ENCODE measurements at regions not wholly inside any gene's neighbourhood (a gene's known extent, or its start where the extent isn't known, plus 50 kb on each side); places are given as distances from the start of the nearest gene placed in this dataset.
A peak's percentile ranks its signal among the peaks of the same experiment; 100 is the strongest.

DNA sequence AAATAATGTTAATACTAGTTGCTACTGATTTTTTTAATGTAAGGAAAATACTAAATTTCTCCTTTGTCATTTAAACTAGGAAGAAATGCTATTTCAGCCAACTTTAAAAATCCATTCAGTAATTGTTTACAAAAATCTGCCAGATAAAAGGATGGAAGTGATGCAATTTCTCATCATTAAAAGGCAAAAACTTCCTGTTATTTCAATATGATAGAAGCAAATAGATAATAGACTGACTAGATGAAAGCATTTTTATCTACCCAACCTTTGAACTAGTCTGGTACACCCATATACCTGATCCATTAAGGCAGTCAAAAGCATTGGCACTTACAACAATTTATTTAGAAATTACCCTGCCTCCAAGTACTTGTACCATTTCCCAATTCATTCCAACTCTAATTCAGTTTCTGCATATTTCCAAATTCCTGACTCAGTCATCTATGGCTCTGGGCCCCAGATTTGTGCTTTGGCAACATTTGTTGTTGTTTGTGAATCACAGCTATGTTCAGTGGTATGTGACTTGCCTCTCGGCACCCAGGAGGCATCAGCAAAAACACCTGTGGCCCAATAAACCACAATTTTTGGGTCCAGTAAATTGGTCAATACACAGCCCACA, 482.6 kb upstream of the SEMA3A start:
- no peak for DNase-seq (ENCODE audit: low spot score)

DNA sequence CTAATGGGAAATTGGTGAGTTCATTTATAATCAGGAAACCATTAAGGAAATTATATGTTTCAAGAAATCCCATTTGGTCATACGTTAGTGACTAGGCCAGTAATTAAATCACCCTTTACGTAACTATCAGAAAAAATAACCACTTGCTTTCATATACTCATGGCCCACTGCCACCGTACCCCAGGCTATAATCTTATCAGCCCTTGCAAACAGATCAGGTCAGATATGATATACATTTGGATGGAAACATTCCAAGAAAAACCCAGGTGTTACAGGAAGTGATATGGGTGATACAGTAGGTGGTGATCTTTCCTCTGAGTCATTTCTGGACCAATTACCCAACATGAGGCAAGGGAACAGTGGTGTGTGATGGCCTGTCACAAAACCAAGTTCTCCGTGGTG, 481.0 kb upstream of the SEMA3A start:
- DNase-seq (ENCODE audit: low spot score), result no peak

DNA sequence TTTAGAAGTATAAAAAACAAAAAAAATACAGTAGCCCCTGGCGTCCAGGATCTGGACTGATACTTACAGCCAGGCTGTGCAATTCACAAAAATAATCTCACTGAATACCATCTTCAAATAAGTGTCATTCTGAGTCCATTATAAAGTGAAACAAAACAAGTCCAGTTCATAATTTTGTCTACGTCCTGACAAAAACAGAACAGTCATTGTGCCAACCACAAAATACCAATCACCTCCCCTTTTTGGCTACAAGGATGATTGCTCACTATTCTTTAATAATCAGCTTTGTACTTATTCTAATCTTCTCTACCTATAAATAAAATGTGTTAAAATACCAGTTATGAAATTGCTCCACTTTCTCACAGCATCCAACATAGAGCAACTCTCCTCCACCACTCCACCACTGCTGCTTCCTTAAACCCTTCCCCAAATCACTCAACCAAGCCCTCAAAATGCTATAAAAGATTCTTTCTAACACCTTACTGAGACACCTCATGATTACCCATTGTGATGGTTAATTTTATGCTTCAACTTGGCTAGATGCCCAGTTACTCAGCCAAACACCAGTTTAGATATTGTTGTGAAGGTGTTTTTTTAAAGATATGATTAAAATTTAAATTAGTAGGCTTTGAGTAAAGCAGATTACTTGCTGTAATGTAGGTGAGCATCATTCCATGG, 479.8 kb upstream of the SEMA3A start:
- no peak for DNase-seq (ENCODE audit: low spot score)

DNA sequence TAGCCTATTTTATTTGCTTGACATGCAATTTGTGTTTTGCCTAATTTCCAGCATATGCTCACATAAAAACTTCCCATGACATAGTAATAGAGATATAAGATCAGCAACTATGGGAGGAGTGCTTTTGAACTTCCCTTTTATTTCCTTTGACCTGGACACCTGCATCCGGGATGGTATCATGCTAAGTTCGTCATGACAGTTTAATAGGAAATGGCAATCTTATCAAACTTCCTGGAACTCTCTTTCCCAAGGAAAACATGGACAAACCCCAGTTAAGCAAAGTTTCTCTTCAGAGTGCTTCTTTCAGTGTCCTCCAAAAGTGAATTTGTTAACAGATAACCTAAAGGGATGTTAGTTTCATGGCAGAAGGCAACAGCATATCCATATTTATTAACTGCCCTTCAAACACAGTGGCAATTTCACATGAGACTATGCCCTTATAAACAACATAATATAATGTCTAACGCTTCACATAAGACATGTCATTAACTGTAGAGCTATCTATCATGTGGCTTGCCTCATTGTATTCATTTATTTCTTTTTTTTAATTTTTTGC, 474.7 kb upstream of the SEMA3A start:
- DNase-seq (ENCODE audit: low spot score), result no peak

DNA sequence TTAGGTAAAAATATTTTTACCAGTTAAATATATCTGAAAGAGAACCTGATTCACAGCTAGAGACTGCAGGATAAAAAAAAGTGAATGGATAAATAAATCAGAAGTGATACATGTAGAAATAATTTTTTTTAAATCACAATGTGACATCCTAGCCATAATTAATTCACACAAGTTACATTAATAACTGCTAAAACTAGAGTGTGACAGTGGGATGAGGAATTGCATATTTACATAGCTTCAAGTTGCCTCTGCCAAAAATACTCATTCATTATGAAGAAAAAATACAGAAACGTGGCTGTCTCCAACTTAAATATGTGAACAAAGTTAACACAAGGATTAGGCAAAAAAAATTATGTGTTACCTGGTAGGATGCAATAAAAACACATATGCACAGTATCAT, 473.5 kb upstream of the SEMA3A start:
- no peak for DNase-seq (ENCODE audit: low spot score)

DNA sequence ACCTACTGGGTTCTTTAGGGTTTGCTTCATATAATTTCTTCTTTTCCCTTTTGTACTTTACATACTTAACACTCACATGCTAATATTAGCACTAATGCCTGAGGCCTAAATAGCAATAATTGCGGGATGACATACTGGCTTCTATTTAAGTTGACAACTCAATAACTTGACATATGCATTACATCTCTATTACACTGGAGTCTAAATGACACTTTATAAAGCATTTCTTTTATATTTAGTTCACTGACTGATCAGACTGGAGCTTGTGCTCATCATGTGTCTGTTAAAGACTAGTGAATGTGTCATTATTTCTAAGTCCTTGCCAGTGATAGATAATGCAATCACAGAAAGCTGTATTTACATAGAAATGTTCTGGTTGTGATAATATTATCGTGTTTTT, 472.1 kb upstream of the SEMA3A start:
- no peak for DNase-seq (ENCODE audit: low spot score)

DNA sequence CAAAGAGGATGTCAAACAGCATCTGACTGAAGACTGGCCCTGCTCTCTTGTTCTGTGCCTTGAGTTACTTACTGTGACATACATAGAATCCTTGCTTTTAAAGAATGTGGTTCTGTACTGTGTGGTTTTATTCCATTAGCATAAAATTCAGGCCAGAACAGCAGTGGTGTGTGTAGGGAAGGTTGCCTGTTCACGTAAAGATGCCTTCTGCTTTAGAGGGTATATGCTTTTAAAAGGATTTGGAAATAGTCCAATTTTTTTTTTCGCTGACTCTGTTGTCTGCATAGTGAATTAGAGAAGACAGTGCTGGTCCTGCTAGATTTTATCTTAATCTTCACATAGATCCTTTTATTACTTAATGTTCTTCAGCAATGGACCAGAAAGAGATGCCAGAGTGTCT, 470.8 kb upstream of the SEMA3A start:
- DNase-seq (ENCODE audit: low spot score), result no peak

DNA sequence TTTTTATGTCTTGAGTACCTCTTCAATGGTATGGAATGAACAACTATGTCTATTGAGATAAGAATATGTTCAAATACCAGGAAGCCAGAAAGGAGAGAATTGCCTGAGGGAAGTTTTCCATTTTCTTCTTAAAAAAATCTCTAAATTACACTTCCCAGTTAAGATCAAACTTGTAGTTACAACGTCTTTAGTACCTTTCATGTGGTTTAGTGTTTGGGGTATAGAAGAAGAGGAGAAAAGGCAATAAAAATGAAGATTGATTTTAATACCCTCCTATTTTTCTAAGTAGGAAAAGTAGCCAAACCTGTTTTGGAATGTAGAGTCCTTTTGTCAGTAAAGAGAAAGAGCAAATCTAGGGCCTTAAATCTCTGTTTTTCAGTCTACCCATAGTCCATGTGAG, 470.0 kb upstream of the SEMA3A start:
- no peak for DNase-seq (ENCODE audit: low spot score)

DNA sequence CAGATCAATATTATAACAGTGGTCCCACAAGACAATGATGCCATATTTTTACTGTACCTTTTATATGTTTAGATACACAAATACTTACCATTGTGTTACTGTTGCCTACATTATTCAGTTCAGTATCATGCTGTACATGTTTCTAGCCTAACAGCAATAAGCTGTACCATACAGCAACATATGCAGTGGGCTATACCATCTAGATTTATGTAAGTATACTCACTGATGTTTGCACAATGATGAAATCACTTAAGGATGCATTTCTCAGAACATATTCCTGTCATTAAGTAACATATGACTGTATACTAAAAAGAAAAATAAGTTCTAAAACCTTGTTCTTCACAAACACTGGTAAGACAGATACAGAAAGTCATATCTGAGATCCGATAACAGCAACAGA, 468.6 kb upstream of the SEMA3A start:
- DNase-seq (ENCODE audit: low spot score), result no peak

DNA sequence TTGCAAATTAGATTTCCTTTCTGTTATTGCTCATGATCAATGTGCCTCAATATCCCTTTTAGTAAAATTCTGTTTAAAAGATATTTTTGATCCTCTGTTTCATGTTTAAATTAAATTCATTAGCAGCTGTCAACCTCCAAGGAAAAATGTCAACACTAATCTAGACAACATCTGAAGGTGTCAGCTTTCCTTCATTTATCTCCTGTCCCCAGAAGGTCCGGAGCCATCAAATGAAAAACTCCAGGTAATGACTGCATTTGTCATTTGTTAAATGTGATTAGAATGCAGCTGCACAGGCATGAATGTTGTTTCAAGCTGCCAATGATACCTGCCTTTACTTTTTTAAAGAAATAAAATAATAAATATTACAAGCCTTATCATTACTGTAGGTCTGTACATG, 463.7 kb upstream of the SEMA3A start:
- DNase-seq (ENCODE audit: low spot score), result no peak

DNA sequence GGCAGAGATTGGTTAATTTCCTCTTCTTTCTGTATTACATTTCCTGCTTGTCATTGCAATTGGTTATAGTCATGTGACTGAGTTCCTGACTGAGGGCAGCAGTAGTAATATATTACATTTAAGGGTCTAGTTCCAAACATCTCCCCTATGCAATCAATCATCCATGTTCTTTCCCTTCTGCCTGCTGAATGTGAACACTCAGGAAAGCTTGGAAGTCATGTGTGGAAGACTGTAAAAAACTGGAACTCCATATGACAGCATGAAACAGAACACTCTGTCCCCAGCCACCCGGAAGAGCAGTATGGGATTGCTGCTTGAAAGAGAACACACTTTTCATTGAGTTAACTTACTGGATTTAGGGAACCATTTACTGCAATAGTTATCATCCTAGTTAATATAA, 459.7 kb upstream of the SEMA3A start:
- DNase-seq (ENCODE audit: low spot score), result no peak

DNA sequence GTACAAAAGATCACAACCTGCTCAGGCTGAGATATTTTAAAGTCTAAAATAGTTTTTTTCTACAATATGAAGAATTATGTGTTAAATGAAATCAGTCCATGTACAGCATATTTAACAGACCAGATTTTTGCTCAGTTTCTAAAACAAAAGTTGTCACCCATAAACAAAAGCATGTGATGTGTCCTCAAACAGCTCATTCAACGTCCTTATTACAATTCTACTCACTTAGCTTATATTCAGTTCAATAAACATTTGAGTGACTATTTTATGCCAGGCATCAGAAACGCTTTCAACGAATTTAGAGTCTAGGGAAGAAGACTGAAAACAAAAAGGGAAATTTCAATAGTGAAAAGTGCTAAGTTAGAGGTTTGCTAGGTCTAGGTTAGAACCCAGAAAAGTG, 457.3 kb upstream of the SEMA3A start:
- peak; percentile 12 for DNase-seq (ENCODE audit: low spot score)

DNA sequence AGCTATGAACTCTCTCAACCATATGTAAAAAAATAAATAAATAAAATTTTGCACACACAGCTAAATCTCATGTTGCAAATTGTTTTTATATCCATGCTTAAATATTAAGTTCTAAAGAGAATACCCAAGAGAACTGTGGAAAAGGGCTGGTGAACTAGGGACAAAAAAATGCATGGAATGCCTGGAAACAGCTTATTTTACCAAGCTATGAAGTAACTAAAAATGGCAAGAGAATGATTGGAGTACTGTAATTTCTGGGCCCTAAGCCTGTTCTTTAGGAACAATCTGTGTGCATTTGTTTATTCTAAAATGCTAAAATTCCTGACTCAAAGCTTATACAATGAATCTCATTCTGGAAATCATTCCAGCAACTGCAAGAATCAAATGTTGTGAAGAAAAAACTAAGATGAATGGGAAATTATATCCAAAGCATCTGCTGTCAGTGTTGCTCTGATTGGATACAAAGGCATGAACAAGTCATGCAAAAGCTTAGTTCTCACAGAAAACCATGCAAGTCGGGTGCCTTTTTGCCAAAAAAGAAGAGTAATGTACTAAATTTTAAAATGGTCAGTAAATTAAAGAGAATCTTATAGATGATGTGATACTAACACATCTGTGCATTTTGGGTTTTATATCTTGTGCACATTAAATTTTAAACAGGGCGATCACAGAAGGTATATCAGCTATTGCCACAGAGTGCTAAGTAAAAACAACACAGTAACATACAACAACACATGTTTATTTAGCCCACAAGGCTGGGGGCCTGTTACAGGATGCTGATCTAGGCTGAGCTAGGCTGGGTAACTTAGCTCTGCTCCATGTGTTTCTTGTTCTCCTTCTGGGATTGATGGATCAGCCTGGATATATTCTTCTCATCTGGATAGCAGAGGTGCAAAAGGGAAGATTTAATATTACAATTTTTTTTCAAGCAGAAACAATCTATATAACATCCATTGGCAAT, 453.5 kb upstream of the SEMA3A start:
- no peak for DNase-seq (ENCODE audit: low spot score)

DNA sequence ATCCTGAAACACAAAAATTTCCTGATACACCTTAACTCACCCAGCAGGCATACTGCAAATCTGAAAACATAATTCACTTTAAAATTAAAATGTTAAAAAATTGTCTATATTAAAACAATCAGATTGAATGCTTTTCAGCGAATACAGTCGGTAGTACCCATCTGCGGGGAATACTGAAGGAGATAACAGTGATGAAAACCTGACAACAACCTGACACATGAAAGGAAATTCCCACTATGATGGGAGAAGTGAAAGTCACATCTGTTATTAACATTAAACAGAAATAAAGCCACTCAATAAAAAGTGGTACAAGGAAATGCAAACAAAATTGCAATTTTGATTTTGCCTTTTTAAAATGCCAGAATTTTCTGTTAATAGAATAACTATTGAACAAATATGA, 448.0 kb upstream of the SEMA3A start:
- DNase-seq (ENCODE audit: low spot score), result no peak

DNA sequence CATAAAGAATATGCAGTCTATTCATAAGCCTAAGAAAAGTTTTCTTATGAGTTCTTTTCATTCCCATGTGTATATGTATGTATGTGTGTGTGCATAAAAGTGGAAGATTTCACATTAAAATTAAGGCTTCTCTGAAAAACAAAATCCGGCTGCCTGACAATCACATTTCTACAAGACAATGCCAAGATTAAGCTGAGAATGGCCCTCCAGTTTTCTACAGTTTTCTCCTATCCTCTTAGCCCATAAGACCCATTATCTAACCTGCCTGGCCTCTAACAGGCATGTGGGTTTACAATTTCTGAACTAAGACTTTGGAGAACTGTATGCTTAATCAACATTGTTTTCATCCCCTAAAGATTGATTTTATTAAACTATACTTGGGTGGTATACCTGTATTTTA, 446.0 kb upstream of the SEMA3A start:
- no peak for DNase-seq (ENCODE audit: low spot score)

DNA sequence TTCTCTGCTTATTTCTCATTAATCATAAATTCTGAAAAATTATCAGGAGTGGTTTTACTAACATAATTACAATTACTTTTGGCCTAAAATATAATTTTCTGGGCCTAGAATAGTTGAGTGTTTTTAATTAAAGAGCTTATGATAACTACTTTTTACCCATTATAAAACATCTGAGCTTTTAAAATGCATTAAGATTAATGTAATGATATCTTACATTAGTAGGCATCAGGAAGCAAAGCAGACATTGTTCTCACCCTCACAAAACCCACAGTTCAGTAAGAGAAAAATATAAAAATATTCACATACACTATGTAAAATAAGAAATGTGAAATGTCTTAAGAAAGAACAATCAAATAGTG, 443.7 kb upstream of the SEMA3A start:
- no peak for DNase-seq (ENCODE audit: low spot score)

DNA sequence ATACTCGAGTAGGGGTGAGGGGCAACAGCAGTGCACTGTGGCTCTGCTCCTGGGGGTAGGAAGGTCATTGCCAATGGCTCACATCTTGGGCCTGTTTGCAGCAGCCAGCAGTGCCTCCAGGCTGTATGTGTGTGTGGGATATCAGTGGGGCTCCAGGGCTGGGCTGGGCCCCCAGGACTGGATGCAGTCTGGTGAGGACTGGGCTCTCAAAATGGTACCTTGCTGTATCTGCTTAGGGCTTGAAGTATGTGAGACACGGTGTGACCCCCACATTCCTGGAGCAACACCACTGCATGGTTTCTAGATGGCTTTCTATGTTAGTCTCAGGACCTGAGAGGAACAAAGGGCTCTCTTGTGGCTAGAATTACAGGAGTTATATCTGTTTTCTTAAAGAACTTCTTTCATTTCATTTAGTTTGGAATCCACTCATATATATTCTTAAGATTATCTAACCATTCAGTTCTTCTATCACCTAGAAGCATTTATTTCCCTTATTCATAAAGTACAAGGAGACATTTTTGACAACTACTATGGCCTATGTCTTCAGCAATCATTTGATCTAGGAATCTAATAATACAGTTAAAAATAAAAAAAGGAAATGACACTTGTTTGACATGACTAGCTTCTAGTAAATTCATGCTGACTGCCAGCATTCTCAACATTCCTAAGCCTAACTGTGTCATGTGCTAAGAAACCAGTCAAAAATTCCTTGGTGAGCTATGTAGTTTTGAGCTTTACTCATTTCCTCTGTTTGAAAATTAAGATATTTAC, 443.2 kb upstream of the SEMA3A start:
- no peak for DNase-seq (ENCODE audit: low spot score)

DNA sequence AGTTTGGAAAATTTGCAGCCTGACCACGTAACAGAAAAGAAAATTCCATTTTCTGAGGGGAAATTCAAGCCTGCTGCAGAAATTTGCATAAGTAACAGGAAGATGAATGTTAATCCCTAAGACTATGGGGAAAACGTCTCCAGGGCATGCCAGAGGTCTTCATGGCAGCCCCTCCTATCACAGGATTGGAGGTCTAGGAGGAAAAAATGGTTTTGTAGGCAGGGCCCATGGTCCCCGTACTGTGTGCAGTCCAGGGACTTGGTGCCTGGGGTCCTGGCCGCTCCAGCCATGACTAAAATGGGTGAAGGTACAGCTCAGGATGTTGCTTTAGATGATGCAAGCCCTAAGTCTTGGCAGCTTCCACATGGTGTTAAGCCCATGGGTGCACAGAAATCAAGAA, 437.3 kb upstream of the SEMA3A start:
- no peak for DNase-seq (ENCODE audit: low spot score)

DNA sequence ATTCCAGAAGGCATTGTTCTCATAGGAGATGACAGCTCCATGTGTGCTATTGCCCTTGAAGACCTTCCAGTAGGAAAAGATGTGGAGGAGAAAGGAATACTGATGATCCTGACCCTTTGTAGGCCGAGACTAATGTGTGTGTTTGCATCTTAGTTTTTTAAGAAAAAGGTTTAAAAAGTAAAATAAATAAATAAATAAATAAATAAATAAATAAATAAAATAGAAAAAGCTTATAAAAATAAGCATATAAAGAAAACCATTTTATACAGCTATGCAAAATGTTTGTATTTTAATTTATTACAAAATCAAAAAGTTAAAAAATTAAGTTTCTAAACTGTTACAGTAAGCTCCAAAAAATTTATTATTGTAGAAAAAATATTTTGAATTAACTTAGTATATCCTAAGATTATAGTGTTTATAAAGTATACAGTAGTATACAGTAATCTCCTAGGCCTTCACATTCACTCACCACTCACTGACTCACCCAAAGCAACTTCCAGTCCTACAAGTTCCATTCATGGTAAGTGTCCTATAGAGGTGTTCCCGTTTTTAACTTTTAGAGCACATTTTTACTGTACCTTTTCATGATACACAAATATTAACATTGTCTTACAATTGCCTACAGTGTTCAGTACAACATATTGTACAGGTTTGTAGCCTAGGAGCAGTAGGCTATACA, 435.2 kb upstream of the SEMA3A start:
- no peak for DNase-seq (ENCODE audit: low spot score)

DNA sequence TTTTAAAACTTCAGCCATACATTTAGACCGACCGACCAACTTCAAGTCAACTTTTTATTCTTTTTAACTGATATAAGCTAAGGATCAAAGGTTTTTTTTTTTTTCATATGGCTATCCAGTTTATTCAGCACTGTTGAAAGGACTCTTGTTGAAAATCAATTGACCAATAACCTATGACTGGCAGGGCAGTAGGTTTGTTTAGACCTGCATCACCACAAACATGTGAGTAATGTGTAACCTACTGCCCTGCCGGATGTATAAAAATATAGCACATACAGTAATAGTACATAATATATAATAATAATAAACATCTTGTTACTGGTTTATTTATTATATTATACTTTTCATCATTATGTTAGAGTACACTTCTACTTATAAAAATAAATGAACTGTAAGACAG, 434.6 kb upstream of the SEMA3A start:
- DNase-seq (ENCODE audit: low spot score), result no peak

DNA sequence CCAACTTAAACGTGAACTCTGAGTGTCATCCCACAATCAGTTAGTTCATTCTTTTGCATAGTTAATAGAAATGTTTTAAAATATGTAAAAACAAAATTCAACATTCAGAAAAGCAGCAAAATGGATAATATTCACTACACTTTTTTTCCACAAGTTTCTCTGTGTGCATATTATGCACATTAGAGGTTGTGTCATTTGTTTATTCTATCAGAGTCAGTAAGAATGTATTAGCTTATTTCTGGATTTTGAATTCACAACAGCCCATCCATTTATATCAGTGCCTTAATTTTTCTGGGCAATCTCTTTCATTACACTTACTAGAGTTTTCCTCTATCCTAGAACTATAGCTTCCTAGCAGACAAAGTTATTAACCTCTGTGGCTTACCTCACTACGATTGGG, 432.7 kb upstream of the SEMA3A start:
- DNase-seq (ENCODE audit: low spot score), result no peak

DNA sequence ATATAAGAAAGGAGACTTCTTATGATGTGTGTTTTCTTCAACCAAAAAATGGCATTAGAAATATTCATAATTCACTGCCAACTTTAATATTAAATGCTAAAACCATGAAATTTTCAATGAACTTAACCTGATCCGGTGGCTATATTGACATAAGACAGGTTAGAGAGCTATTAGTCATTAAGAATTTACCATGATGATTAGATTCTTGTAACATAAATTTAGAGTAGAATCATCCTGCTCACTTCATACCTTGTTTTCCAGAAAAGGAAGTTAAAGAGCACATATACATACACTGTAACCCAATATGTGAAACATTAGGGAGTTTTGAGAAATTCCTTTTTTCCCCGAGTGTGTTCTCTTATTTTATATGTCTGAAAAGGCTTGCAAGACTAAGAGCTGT, 430.3 kb upstream of the SEMA3A start:
- no peak for DNase-seq (ENCODE audit: low spot score)
